H9 (cell line): ENCODE measurements at regions not wholly inside any gene's neighbourhood (a gene's known extent, or its start where the extent isn't known, plus 50 kb on each side); places are given as distances from the start of the nearest gene placed in this dataset.

ENCODE experiments used
- DNase-seq: peaks from one replicate; pipeline ENCODE4 v3.0.0-alpha.2; 2017
- H2AFZ ChIP-seq: one replicate; pipeline ENCODE4 v1.6.1; 2013; ENCODE audit warnings: mild to moderate bottlenecking, low read length, control low read depth, moderate library complexity
- H2AK5ac ChIP-seq: 2 replicates; pipeline ENCODE4 v1.6.1; 2013; ENCODE audit warnings: low read length, control low read depth, mixed read lengths; ENCODE audit not compliant: insufficient read length
- H2BK120ac ChIP-seq: one replicate; pipeline ENCODE4 v1.6.1; 2013; ENCODE audit warnings: low read depth, mild to moderate bottlenecking, low read length, control low read depth, inconsistent platforms; ENCODE audit not compliant: poor library complexity, severe bottlenecking
- H2BK12ac ChIP-seq: 2 replicates; pipeline ENCODE4 v1.6.1; 2013; ENCODE audit warnings: low read length, control low read depth, mixed read lengths, low read depth; ENCODE audit not compliant: insufficient read length
- H2BK15ac ChIP-seq: 2 replicates; pipeline ENCODE4 v1.6.1; 2013; ENCODE audit warnings: low read depth, low read length, control low read depth
- H2BK20ac ChIP-seq: one replicate; pipeline ENCODE4 v1.6.1; 2013; ENCODE audit warnings: low read depth, mild to moderate bottlenecking, low read length, control low read depth, inconsistent platforms; ENCODE audit not compliant: poor library complexity, severe bottlenecking
- H2BK5ac ChIP-seq: 2 replicates; pipeline ENCODE4 v1.6.1; 2013; ENCODE audit warnings: low read length, control low read depth, mixed read lengths; ENCODE audit not compliant: insufficient read length
- H3K14ac ChIP-seq: 2 replicates; pipeline ENCODE4 v1.6.1; 2013; ENCODE audit warnings: low read length, control low read depth; ENCODE audit not compliant: insufficient read depth
- H3K18ac ChIP-seq: 2 replicates; pipeline ENCODE4 v1.6.1; 2013; ENCODE audit warnings: low read depth, mild to moderate bottlenecking, mixed read lengths, low read length, control low read depth; ENCODE audit not compliant: insufficient read length
- H3K23ac ChIP-seq: 2 replicates; pipeline ENCODE4 v1.6.1; 2013; ENCODE audit warnings: low read length, control low read depth, mixed read lengths, low read depth; ENCODE audit not compliant: insufficient read length
- H3K23me2 ChIP-seq: 2 replicates; pipeline ENCODE4 v1.6.1; 2013; ENCODE audit warnings: low read depth, mild to moderate bottlenecking, mixed read lengths, low read length, control low read depth; ENCODE audit not compliant: insufficient read length, poor library complexity, severe bottlenecking
- H3K27ac ChIP-seq: 2 replicates; pipeline ENCODE4 v1.5.1; 2013; ENCODE audit warnings: low read length, control low read depth, mixed read lengths, low read depth; ENCODE audit not compliant: insufficient read length
- H3K27me3 ChIP-seq: 2 replicates; pipeline ENCODE4 v1.6.1; 2013; ENCODE audit warnings: low read length, control low read depth, inconsistent platforms; ENCODE audit not compliant: insufficient read depth
- H3K4ac ChIP-seq: 2 replicates; pipeline ENCODE4 v1.6.1; 2013; ENCODE audit warnings: low read depth, mild to moderate bottlenecking, control low read depth, inconsistent platforms, low read length, moderate library complexity
- H3K4me1 ChIP-seq: 2 replicates; pipeline ENCODE4 v1.6.1; 2013; ENCODE audit warnings: low read length, control low read depth, inconsistent platforms; ENCODE audit not compliant: insufficient read depth
- H3K4me2 ChIP-seq: 2 replicates; pipeline ENCODE4 v1.6.1; 2013; ENCODE audit warnings: low read length, control low read depth, mixed read lengths; ENCODE audit not compliant: insufficient read length, insufficient read depth
- H3K56ac ChIP-seq: 2 replicates; pipeline ENCODE4 v1.6.1; 2013; ENCODE audit warnings: low read depth, mild to moderate bottlenecking, mixed read lengths, low read length, control low read depth; ENCODE audit not compliant: insufficient read length
- H3K79me1 ChIP-seq: 2 replicates; pipeline ENCODE4 v1.6.1; 2013; ENCODE audit warnings: low read depth, mild to moderate bottlenecking, moderate library complexity, low read length, control low read depth, inconsistent platforms; ENCODE audit not compliant: insufficient read depth, poor library complexity, severe bottlenecking
- H3K79me2 ChIP-seq: 2 replicates; pipeline ENCODE4 v1.6.1; 2013; ENCODE audit warnings: low read length, control low read depth, inconsistent platforms; ENCODE audit not compliant: insufficient read depth
- H3K9ac ChIP-seq: 2 replicates; pipeline ENCODE4 v1.6.1; 2013; ENCODE audit warnings: low read length, control low read depth, mixed read lengths; ENCODE audit not compliant: insufficient read length; ENCODE audit errors: extremely low read depth
- H3K9me3 ChIP-seq: one replicate; pipeline ENCODE4 v1.6.1; 2013; ENCODE audit warnings: low read depth, low read length, inconsistent platforms; ENCODE audit not compliant: control insufficient read depth
- H3T11ph ChIP-seq: one replicate; pipeline ENCODE4 v1.6.1; 2013; ENCODE audit warnings: mild to moderate bottlenecking, low read length, control low read depth, inconsistent platforms
- H4K20me1 ChIP-seq: one replicate; pipeline ENCODE4 v1.6.1; 2013; ENCODE audit not compliant: control insufficient read depth, insufficient read length, insufficient read depth
- H4K5ac ChIP-seq: 2 replicates; pipeline ENCODE4 v1.6.1; 2013; ENCODE audit warnings: low read depth, mild to moderate bottlenecking, mixed read lengths, low read length, control low read depth; ENCODE audit not compliant: insufficient read length
- H4K8ac ChIP-seq: replicated peaks from 2 replicates; pipeline ENCODE4 v1.6.1; 2013; ENCODE audit warnings: low read length, control low read depth, mixed read lengths, low read depth; ENCODE audit not compliant: insufficient read length
- H4K91ac ChIP-seq: 2 replicates; pipeline ENCODE4 v1.6.1; 2013; ENCODE audit warnings: low read depth, mild to moderate bottlenecking, moderate library complexity, mixed read lengths, low read length, control low read depth; ENCODE audit not compliant: insufficient read length
- H3K27ac Mint-ChIP-seq, 3 experiments: 2 replicates in 2 of 3; 3 replicates in 1 of 3; pipeline ENCODE4 v1.8.0; 2020 to 2021; ENCODE audit warnings: mixed read lengths in 3 of 3, mild to moderate bottlenecking in 1 of 3, moderate library complexity in 1 of 3
- H3K27me3 Mint-ChIP-seq: 2 replicates; pipeline ENCODE4 v1.8.0; 2021; ENCODE audit warnings: low read depth, mild to moderate bottlenecking, moderate library complexity, mixed read lengths
- H3K36me3 Mint-ChIP-seq, 3 experiments: 2 replicates in 2 of 3; 3 replicates in 1 of 3; pipeline ENCODE4 v1.8.0; 2020 to 2021; ENCODE audit warnings: low read depth in 3 of 3, mixed read lengths in 3 of 3; ENCODE audit not compliant: insufficient read depth in 1 of 3
- H3K4me1 Mint-ChIP-seq, 2 experiments: 2 replicates each; pipeline ENCODE4 v1.8.0; 2020; ENCODE audit warnings: mixed read lengths in 2 of 2
- H3K4me3 Mint-ChIP-seq, 2 experiments: 2 replicates in 1 of 2; 3 replicates in 1 of 2; pipeline ENCODE4 v1.8.0; 2020 to 2021; ENCODE audit warnings: mild to moderate bottlenecking in 2 of 2, mixed read lengths in 2 of 2, moderate library complexity in 1 of 2
- H3K9me3 Mint-ChIP-seq, 2 experiments: 2 replicates in 1 of 2; 3 replicates in 1 of 2; pipeline ENCODE4 v1.8.0; 2020; ENCODE audit warnings: mild to moderate bottlenecking in 2 of 2, mixed read lengths in 2 of 2, moderate library complexity in 1 of 2
- WGBS: extraction: QIAGEN DNeasy Blood & Tissue Kit; methylation state at CpG from one replicate; pipeline ENCODE4 v1.1.7; 2013; ENCODE audit warnings: missing lambda C conversion rate, low lambda C conversion rate, mixed read lengths; ENCODE audit not compliant: insufficient read length; ENCODE audit errors: extremely low coverage; 5-methylcytosine and 5-hydroxymethylcytosine counted together
- TF ChIP-seq, protein P1 (sequence below): fragments of 200-600 bp; sonication (generic); conservative IDR thresholded peaks from 3 replicates; pipeline ENCODE4 v1.8.0; 2021; ENCODE audit warnings: antibody characterized with exemption, mild to moderate bottlenecking

GRCh38 chr3:154540950-154541604 is 111.1 kb upstream of the GPR149 start:
- Histone ChIP-seq H4K5ac (no peak overlapping the region), H3K27me3 (no peaks in the 10 kb centered on the region), H3K79me2 (no peaks in the 10 kb centered on the region), H4K8ac (no peak overlapping the region), H2BK15ac (no peak overlapping the region), H3K23ac (no peak overlapping the region), H4K20me1 (no peaks in the 10 kb centered on the region), H3K18ac (no peak overlapping the region), H2BK20ac (no peak overlapping the region), H3K4me1 (no peaks in the 10 kb centered on the region), H3K4ac (no peak overlapping the region), H4K91ac (no peak overlapping the region), H3K9me3 (no peaks in the 10 kb centered on the region), H2AK5ac (no peak overlapping the region), H2BK12ac (no peak overlapping the region), H3K56ac (no peak overlapping the region), H3K4me2 (no peak overlapping the region), H2BK120ac (no peak overlapping the region), H3K9ac (no peak overlapping the region), H3K23me2 (no peaks in the 10 kb centered on the region), H2BK5ac (no peak overlapping the region), H3K14ac (no peak overlapping the region), H3K27ac (no peak overlapping the region), H2AFZ (no peak overlapping the region), H3K79me1 (no peaks in the 10 kb centered on the region), H3T11ph (no peak overlapping the region)
- no peaks in the 10 kb centered on the region for H3K4me1 Mint-ChIP-seq
- no peak for DNase-seq
- no peaks in the 10 kb centered on the region for H3K36me3 Mint-ChIP-seq
- H3K27ac Mint-ChIP-seq: no peak overlapping the region
- no peaks in the 10 kb centered on the region; the same call in 1 of the 2 replicates for H3K27me3 Mint-ChIP-seq
- no peak overlapping the region for H3K4me3 Mint-ChIP-seq
- H3K9me3 Mint-ChIP-seq: no peaks in the 10 kb centered on the region
- TF ChIP-seq, protein P1, sequence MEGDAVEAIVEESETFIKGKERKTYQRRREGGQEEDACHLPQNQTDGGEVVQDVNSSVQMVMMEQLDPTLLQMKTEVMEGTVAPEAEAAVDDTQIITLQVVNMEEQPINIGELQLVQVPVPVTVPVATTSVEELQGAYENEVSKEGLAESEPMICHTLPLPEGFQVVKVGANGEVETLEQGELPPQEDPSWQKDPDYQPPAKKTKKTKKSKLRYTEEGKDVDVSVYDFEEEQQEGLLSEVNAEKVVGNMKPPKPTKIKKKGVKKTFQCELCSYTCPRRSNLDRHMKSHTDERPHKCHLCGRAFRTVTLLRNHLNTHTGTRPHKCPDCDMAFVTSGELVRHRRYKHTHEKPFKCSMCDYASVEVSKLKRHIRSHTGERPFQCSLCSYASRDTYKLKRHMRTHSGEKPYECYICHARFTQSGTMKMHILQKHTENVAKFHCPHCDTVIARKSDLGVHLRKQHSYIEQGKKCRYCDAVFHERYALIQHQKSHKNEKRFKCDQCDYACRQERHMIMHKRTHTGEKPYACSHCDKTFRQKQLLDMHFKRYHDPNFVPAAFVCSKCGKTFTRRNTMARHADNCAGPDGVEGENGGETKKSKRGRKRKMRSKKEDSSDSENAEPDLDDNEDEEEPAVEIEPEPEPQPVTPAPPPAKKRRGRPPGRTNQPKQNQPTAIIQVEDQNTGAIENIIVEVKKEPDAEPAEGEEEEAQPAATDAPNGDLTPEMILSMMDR: no peak
- WGBS: no CpG with 5 or more reads among the region's 2 CpGs
